ENCODE measurements at regions not wholly inside any gene's neighbourhood (a gene's known extent, or its start where the extent isn't known, plus 50 kb on each side); places are given as distances from the start of the nearest gene placed in this dataset.

- Histone ChIP-seq H2BK120ac (ENCODE audit: low read depth, low read length) (no peak overlapping the region), H2BK20ac (ENCODE audit: low read depth, low read length) (no peak overlapping the region), H4K8ac (ENCODE audit: low read depth in 2 of 2, low read length in 2 of 2) (no peak overlapping the region), H3K9ac (ENCODE audit: low read depth, low read length) (no peak overlapping the region), H3K4me2 (ENCODE audit: low read depth, low read length) (no peak overlapping the region), H4K20me1 (ENCODE audit: insufficient read depth, low read length) (no peaks in the 10 kb centered on the region), H3K36me3 (ENCODE audit: control insufficient read depth, insufficient read depth, low read length) (no peaks in the 10 kb centered on the region), H3K9me1 (ENCODE audit: insufficient read depth, low read length) (no peaks in the 10 kb centered on the region), H4K91ac (ENCODE audit: insufficient read depth, low read depth, low read length) (no peak overlapping the region), H2AFZ (replicated peaks; ENCODE audit: low read length, poor library complexity) (no peak overlapping the region), H3K79me1 (ENCODE audit: low read depth in 1 of 2, low read length in 2 of 2) (no peaks in the 10 kb centered on the region), H3K4me1 (ENCODE audit: control insufficient read depth, insufficient read depth, low read length) (0 out of 2 replicates have a peak, but pooled peaks cover 2% of the 10 kb centered on the region), H4K5ac (ENCODE audit: low read depth, low read length) (no peak overlapping the region), H3K56ac (ENCODE audit: extremely low read depth, insufficient read depth, low read length) (no peak overlapping the region), H3K4me3 (ENCODE audit: insufficient read depth, low read depth, low read length) (no peak overlapping the region), H3K27ac (ENCODE audit: insufficient read depth, low read length) (no peak overlapping the region), H3K27me3 (ENCODE audit: control insufficient read depth, insufficient read depth, low read length) (peaks cover 3% of the 10 kb centered on the region), H3K9me3 (ENCODE audit: control insufficient read depth, insufficient read depth, low read length) (no peaks in the 10 kb centered on the region), H2AK5ac (ENCODE audit: low read depth, low read length) (no peak overlapping the region), H2AK9ac (replicated peaks; ENCODE audit: low read depth, low read length, poor library complexity) (no peak overlapping the region), H3K18ac (ENCODE audit: low read depth, low read length) (no peak overlapping the region), H3K14ac (replicated peaks; ENCODE audit: low read depth, low read length) (no peak overlapping the region), H3K4ac (ENCODE audit: low read depth, low read length) (no peak overlapping the region), H2BK5ac (ENCODE audit: low read depth, low read length, poor library complexity, severe bottlenecking) (no peak overlapping the region), H2BK15ac (ENCODE audit: low read depth, low read length) (no peak overlapping the region), H3K23ac (ENCODE audit: low read depth, low read length) (no peak overlapping the region)
- ATAC-seq (ENCODE audit: low read depth), result no peak
- intact Hi-C loops (cut with micrococcal nuclease) (no loop called here), in situ Hi-C loops (cut with MboI; ENCODE audit: low sequenced_read_pairs) (no loop called here), dilution Hi-C loops (cut with HindIII; ENCODE audit: low sequenced_read_pairs, unreplicated experiment) (no loop called here)
- TF ChIP-seq MAFK (IDR thresholded peaks at IDR 0.05; ENCODE audit: low read depth, low read length), result no peak
- TF ChIP-seq SMC3 (IDR thresholded peaks at IDR 0.05; ENCODE audit: low read depth, low read length), result no peak
- TF ChIP-seq POLR2A (IDR thresholded peaks at IDR 0.05; ENCODE audit: low read depth, low read length), result no peak
- no peak for TF ChIP-seq CEBPB (IDR thresholded peaks at IDR 0.05; ENCODE audit: low read depth, low read length)
- no peak for TF ChIP-seq RCOR1 (IDR thresholded peaks at IDR 0.05; ENCODE audit: insufficient replicate concordance, low read length)
- TF ChIP-seq CHD1 (IDR thresholded peaks at IDR 0.05; ENCODE audit: low read depth, low read length), result no peak
- TF ChIP-seq USF2 (IDR thresholded peaks at IDR 0.05; ENCODE audit: low read depth, low read length), result no peak
- no peak for TF ChIP-seq NFE2L2 (IDR thresholded peaks at IDR 0.05; ENCODE audit: low read depth, low read length)
- no peak for TF ChIP-seq MAZ (IDR thresholded peaks at IDR 0.05; ENCODE audit: borderline replicate concordance, low read depth, low read length)
- no peak for DNase-seq
- no CpG with 5 or more reads among the region's 2 CpGs for whole genome bisulfite sequencing, 2 experiments (ENCODE audit: extremely low coverage in 2 of 2, insufficient read length in 1 of 2)
- ChIA-PET CTCF (no interaction called here), POLR2A (ENCODE audit: unreplicated experiment) (no interaction called here)
- no TSS peak for BruUV-seq (replicated peaks)
These were observed 321.9 kb upstream of the CDH5 start for GRCh38 chr16:66044556-66044955.
